ENCODE measurements at regions not wholly inside any gene's neighbourhood (a gene's known extent, or its start where the extent isn't known, plus 50 kb on each side); places are given as distances from the start of the nearest gene placed in this dataset.

DNA sequence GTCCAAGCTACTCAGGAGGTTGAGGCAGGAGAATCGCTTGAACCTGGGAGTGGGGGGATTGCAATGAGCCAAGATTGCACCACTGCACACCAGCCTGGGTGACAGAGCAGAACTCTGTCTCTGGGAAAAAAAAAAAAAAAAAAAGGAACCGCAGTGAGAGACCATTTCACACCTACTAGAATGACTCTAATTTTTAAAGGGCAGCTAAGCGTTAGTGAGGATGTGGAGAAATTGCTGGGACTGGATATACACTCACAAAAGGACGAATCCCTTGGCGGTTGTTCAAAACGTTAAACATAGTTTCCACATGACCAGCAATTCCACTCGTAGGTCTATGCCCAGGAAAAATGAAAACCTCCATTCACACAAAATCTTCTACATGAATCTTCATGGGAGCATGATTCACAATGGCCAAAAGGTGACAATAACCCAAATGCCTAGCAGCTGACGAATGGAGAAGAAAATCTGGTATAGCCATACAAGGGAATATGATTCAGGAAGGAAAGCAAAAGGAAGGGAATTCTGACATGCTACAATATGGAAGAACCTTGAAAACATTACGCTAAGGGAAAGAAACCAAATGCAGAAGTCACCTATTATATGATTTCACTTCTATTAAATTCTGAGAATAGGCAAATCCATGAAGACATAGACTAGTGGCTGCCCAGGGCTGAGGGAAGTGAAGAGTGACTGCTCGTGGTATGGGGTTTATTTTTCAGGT lies 127.0 kb downstream of the CHSY1 start:
- no peak for DNase-seq

DNA sequence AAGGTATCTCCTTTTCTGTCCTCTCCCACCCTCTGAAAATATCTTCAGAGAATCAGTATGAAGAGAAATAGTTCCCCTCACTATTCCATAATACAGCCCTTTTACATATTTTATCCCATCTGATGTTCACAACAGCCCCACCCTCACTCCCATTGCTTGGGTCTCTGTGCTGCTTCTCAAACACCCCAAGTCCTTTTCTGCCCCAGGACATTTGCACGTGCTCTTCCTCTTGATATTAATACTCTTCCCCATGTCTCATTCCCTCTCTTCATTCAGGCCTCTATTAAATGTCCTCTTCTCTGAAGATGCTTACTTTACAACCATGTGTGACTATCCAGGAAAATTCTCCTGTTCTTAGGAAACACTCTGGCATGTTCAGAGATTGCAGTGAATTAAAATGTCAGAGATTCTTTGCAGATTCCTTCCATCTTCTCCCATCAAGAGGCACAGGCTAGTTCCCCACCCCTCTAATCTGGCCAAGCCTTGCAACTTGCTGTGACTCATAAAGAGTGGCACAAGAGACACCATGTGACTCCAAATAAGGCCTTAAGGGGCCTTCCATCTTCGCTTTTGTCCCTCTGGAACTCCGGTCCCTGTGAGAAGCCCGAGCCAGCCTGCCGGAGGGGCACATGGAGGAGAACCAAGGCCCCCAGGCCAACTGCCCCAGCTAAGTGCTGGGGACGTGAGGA lies 128.5 kb downstream of the CHSY1 start:
- no peak for DNase-seq

DNA sequence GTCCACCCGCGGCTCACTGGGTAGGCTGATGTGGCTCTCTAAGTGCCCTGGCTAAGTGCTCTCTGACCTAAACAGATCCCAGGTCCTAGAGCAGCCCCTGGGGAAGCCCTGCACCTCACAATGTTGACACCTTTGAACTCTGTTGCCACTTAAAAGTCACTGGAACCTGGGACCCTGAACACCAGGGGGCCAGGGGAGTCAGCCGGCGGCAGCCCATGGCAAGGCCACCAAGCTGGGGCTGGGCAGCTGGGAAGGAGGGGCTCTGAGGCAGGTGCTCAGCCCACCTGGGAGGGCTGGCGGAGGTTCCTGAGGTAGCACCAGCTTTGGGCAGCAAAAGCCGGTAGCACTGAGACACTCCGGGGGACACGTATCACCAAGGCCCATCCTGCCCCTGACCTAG lies 129.0 kb downstream of the CHSY1 start:
- DNase-seq = no peak

DNA sequence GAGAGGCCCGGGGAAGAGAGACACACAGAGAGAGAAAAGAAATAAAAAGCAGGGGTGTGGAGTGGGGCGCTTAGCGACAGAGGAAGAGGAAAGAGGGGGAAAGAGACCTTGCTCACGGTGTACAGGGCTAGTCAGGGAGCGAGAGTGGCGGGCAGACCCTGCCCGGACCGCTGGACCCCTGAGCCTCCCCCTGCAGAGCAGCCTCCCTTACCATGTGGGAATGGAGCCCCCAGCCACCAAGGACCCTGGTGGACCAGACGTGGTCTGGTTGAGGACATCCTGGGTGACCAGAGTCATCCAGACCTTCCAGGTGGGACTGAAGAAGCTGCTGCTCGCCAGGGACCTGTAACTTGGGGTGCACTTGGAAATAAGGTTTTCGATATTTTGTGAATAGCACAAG lies 129.6 kb downstream of the CHSY1 start:
- no peak for DNase-seq

DNA sequence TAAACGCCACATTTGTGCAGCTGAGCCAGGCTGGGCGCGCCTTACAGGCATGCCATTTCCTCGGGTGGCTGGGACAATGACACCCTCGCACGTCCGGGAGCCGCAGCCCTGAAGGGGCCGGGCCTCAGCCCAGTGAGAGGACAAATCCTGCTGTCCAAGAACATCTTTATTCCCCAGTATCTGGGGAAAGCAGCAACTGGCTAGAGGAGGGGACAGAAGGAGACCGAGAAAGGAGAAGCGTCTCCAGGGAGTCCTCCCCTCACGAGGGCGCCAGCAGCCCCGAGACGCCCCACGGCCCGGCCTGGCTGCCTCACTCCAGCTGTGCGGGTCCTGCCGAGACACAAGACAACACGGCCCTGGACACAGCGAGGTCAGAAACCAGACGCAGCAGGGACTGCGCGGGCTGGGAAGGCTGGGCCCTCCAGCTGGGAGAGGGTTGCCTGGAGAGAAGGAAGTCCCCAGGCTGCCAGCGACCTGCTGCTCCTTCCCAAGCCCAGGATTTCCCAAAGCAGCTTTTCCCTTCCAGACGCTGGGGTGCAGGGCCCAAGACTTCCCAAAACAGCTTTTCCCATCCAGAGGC lies 130.2 kb downstream of the CHSY1 start:
- peak; percentile 30 to 40 for DNase-seq

DNA sequence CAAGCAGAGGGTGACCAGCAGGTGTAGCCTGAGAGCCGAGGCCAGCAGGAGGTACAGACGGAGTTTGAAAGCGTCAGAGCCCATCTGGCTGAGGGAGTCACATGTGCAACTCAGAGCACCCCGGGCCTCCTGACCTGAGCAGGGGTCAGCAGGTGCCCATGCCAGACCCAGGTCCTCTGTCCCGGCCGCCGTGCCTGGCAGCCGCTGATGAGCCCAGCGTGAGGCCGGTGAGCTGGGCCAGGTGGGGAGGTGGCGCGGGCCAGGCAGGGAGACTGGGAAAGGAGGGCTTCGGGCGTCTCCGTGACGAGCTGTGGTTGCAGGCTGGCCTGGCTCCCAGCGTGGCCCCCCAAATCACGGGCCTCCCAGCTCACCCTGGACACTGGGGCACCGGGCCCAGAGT lies 130.9 kb downstream of the CHSY1 start:
- no peak for DNase-seq

DNA sequence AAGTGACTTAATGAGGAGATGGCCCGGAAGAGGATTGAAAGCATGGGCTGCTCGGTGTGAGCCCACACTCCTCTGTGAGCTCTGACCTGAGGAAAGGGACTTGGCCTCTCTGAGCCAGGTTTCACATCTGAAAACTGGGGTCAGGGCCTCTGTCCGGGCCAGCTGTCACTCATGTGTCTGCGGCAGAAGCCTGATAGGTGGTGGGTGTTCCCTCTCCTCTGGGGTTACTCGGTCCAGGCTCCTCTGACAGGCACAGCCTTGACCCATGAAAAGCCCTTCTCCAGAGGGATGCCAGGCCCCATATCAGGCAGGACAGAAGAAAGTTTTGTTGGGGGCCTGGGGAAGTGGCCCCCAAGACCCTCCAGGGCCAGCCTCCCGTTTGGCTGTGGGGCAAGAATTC lies 131.4 kb downstream of the CHSY1 start:
- DNase-seq = no peak

Data from stimulated activated CD4-positive, alpha-beta T cell treated with anti-CD3 and anti-CD28 coated beads, Interleukin-2, amount 100 ng/mL, for 48 hours (primary cell).